ENCODE measurements at regions not wholly inside any gene's neighbourhood (a gene's known extent, or its start where the extent isn't known, plus 50 kb on each side); places are given as distances from the start of the nearest gene placed in this dataset.
A peak's percentile ranks its signal among the peaks of the same experiment; 100 is the strongest.
"Not testable (repeated sequence)": the region's sequence is repeated elsewhere in the genome, so short reads cannot be mapped to it uniquely, and the experiment has no call there.

DNA sequence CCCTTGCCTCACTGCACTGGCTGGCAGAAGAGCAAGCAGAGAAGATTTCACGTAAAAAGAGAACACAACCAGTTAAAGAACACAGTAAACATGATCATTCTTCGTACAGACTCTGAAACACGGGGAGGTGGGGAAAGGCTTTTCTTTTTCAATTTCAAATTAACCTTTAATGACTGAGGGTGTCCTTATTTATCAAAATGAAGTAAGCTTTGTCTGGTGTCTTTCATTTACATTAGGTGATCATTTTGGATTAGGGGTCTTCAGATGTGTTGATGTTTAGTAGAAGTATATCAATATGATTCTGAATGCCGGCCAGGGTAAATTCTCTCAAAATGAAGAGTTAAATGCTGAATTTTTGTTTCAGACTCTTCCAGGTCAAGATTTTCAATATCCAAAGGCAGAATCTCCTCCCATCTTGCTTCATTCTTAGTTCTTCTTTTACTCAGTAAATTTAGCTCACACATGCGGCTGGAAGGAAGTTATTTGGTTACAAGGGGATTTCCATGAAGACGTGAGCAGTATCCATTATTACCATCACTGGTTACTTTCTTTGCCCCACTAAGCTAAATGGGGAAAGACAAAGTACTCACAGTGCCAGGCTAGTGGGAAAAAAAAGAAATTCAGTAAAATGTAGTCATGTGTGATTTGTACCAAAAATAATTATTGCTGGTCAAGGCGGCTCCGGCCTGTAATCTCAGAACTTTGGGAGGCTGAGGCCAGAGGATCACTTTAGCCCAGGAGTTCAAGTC lies 272.2 kb upstream of the NR2F2 start (continued):
- TF ChIP-seq GABPB1 (CRISPR knock-in tag; IDR thresholded peaks at IDR 0.05) (no peak), IRF2 (CRISPR knock-in tag; IDR thresholded peaks at IDR 0.05; ENCODE audit: borderline replicate concordance, low read depth) (no peak), SMAD3 (CRISPR knock-in tag; IDR thresholded peaks at IDR 0.05; ENCODE audit: borderline replicate concordance) (no peak)

DNA sequence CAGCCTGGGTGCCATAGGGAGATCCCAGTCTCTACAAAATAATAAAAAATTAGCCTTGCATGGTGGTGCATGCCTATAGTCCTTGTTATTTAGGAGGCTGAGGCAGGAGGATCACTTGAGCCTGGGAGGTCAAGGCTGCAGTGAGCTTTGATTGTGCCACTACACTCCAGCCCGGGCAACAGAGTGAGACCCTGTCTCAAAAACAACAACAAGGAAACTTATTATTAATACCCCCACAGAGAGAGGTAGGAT lies 271.7 kb upstream of the NR2F2 start:
- CTCF ChIA-PET; H3K4me3 Mint-ChIP-seq; ATAC-seq; H3K36me3 Mint-ChIP-seq; H3K4me1 Mint-ChIP-seq; H3K9me3 Mint-ChIP-seq; DNase-seq (ENCODE audit: low spot score); POLR2A ChIA-PET; H3K27ac Mint-ChIP-seq: not testable (repeated sequence)
- peaks cover 81% of the 10 kb centered on the region for H3K27me3 Mint-ChIP-seq (ENCODE audit: low read depth)

DNA sequence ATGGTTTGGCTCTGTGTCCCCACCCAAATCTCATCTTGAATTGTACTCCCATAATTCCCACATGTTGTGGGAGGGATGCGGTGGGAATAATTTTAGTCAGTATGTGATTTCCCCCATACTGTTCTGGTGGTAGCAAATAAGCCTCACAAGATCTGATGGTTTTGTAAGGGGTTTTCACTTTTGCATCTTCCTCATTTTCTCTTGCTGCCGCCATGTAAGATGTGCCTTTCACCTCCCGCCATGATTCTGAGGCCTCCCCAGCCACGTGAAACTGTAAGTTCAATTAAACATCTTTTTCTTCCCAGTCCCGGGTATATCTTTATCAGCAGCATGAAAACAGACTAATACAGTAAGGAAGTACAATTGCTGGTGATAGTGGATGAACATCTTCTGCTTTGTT lies 269.9 kb upstream of the NR2F2 start:
- H3K27ac Mint-ChIP-seq; DNase-seq (ENCODE audit: low spot score); H3K4me1 Mint-ChIP-seq; POLR2A ChIA-PET; ATAC-seq; H3K4me3 Mint-ChIP-seq; H3K36me3 Mint-ChIP-seq: not testable (repeated sequence)
- Mint-ChIP-seq H3K9me3 (peaks cover 12% of the 10 kb centered on the region), H3K27me3 (ENCODE audit: low read depth) (peaks cover 75% of the 10 kb centered on the region)
- CTCF ChIA-PET: interaction anchor here (0.6 kb wide), 1 partner anchor 1786 kb away, joined by 3 read pairs; no protein-coding TSS in a partner anchor

DNA sequence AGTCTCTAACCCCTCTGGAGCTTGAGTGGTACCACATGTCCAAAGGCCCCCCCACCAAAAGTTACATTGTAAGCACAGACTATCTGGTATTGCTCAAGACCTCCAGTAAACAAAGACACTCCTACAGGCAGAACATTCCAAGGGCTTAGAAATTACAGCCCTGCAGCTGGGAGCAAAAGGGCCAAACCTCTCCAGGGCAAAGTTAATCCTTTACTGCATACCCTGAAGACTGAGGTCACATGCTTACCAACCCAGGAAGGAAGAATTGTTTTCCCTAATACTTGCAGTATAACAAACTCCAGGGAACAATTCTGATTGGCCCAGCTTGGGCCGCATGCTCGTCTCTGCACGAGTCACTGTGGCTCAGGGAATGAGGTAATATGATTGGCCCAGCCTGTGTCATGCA lies 266.1 kb upstream of the NR2F2 start:
- TF ChIP-seq ZNF396 (CRISPR knock-in tag; IDR thresholded peaks at IDR 0.05; ENCODE audit: borderline replicate concordance) (no peak), NFYB (CRISPR knock-in tag; conservative IDR thresholded peaks at IDR 0.05; ENCODE audit: low read depth) (no peak), ZNF219 (CRISPR knock-in tag; IDR thresholded peaks at IDR 0.05; ENCODE audit: borderline replicate concordance) (no peak), ZNF423 (CRISPR knock-in tag; IDR thresholded peaks at IDR 0.05) (no peak), PRRX2 (CRISPR knock-in tag; IDR thresholded peaks at IDR 0.05) (no peak), ELF4 (CRISPR knock-in tag; IDR thresholded peaks at IDR 0.05; ENCODE audit: low read depth) (no peak), MXD4 (CRISPR knock-in tag; IDR thresholded peaks at IDR 0.05; ENCODE audit: borderline replicate concordance) (no peak), NR3C1 (CRISPR knock-in tag; conservative IDR thresholded peaks at IDR 0.05; ENCODE audit: low read depth) (no peak)
- TF ChIP-seq, protein P1, sequence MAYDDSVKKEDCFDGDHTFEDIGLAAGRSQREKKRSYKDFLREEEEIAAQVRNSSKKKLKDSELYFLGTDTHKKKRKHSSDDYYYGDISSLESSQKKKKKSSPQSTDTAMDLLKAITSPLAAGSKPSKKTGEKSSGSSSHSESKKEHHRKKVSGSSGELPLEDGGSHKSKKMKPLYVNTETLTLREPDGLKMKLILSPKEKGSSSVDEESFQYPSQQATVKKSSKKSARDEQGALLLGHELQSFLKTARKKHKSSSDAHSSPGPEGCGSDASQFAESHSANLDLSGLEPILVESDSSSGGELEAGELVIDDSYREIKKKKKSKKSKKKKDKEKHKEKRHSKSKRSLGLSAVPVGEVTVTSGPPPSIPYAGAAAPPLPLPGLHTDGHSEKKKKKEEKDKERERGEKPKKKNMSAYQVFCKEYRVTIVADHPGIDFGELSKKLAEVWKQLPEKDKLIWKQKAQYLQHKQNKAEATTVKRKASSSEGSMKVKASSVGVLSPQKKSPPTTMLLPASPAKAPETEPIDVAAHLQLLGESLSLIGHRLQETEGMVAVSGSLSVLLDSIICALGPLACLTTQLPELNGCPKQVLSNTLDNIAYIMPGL (CRISPR knock-in tag; IDR thresholded peaks at IDR 0.05): no peak
- TF ChIP-seq, protein P2, sequence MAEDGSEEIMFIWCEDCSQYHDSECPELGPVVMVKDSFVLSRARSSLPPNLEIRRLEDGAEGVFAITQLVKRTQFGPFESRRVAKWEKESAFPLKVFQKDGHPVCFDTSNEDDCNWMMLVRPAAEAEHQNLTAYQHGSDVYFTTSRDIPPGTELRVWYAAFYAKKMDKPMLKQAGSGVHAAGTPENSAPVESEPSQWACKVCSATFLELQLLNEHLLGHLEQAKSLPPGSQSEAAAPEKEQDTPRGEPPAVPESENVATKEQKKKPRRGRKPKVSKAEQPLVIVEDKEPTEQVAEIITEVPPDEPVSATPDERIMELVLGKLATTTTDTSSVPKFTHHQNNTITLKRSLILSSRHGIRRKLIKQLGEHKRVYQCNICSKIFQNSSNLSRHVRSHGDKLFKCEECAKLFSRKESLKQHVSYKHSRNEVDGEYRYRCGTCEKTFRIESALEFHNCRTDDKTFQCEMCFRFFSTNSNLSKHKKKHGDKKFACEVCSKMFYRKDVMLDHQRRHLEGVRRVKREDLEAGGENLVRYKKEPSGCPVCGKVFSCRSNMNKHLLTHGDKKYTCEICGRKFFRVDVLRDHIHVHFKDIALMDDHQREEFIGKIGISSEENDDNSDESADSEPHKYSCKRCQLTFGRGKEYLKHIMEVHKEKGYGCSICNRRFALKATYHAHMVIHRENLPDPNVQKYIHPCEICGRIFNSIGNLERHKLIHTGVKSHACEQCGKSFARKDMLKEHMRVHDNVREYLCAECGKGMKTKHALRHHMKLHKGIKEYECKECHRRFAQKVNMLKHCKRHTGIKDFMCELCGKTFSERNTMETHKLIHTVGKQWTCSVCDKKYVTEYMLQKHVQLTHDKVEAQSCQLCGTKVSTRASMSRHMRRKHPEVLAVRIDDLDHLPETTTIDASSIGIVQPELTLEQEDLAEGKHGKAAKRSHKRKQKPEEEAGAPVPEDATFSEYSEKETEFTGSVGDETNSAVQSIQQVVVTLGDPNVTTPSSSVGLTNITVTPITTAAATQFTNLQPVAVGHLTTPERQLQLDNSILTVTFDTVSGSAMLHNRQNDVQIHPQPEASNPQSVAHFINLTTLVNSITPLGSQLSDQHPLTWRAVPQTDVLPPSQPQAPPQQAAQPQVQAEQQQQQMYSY (CRISPR knock-in tag; IDR thresholded peaks at IDR 0.05): no peak
- TF ChIP-seq, protein P3, sequence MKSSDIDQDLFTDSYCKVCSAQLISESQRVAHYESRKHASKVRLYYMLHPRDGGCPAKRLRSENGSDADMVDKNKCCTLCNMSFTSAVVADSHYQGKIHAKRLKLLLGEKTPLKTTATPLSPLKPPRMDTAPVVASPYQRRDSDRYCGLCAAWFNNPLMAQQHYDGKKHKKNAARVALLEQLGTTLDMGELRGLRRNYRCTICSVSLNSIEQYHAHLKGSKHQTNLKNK (CRISPR knock-in tag; IDR thresholded peaks at IDR 0.05): no peak
- TF ChIP-seq, protein P4, sequence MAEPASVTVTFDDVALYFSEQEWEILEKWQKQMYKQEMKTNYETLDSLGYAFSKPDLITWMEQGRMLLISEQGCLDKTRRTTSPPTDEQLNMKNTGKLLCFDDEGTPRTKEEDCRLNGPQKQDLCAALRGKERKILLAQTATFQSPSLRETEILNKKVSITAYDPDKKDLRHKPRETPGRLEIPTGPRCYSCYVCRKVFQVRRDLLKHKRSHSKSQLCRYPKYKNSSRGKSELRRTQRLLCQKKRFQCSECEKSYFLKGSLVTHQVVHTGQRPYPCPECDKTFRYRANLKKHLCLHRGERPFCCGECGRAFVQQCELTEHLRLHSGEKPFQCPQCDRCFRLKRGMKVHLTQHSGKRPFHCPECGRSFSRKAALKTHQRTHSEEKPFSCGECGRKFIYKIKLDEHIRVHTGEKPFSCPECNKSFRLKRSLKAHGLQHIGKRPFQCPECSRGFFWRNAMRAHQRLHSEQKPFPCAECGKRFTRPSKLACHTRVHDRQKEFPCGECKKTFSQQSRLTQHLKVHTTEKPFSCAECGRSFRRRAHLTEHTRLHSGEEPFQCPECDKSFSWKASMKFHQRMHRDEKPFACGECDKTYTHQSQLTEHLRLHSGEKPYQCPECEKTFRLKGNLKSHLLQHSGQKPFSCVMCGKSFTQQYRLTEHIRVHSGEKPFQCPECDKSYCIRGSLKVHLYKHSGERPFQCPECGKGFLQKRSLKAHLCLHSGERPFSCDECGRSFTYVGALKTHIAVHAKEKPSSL (CRISPR knock-in tag; conservative IDR thresholded peaks at IDR 0.05): no peak
- TF ChIP-seq, protein P5, sequence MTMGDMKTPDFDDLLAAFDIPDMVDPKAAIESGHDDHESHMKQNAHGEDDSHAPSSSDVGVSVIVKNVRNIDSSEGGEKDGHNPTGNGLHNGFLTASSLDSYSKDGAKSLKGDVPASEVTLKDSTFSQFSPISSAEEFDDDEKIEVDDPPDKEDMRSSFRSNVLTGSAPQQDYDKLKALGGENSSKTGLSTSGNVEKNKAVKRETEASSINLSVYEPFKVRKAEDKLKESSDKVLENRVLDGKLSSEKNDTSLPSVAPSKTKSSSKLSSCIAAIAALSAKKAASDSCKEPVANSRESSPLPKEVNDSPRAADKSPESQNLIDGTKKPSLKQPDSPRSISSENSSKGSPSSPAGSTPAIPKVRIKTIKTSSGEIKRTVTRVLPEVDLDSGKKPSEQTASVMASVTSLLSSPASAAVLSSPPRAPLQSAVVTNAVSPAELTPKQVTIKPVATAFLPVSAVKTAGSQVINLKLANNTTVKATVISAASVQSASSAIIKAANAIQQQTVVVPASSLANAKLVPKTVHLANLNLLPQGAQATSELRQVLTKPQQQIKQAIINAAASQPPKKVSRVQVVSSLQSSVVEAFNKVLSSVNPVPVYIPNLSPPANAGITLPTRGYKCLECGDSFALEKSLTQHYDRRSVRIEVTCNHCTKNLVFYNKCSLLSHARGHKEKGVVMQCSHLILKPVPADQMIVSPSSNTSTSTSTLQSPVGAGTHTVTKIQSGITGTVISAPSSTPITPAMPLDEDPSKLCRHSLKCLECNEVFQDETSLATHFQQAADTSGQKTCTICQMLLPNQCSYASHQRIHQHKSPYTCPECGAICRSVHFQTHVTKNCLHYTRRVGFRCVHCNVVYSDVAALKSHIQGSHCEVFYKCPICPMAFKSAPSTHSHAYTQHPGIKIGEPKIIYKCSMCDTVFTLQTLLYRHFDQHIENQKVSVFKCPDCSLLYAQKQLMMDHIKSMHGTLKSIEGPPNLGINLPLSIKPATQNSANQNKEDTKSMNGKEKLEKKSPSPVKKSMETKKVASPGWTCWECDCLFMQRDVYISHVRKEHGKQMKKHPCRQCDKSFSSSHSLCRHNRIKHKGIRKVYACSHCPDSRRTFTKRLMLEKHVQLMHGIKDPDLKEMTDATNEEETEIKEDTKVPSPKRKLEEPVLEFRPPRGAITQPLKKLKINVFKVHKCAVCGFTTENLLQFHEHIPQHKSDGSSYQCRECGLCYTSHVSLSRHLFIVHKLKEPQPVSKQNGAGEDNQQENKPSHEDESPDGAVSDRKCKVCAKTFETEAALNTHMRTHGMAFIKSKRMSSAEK (CRISPR knock-in tag; IDR thresholded peaks at IDR 0.05; ENCODE audit: borderline replicate concordance): no peak
- ChIA-PET CTCF (no interaction called here), POLR2A (no interaction called here)
- peaks cover 37% of the 10 kb centered on the region for H3K27me3 Mint-ChIP-seq (ENCODE audit: low read depth)
- no peaks in the 10 kb centered on the region for H3K36me3 Mint-ChIP-seq
- ATAC-seq: peak; percentile 38; the same call in 1 of the 2 replicates
- H3K9me3 Mint-ChIP-seq: peaks cover 12% of the 10 kb centered on the region
- no peak overlapping the region for H3K4me3 Mint-ChIP-seq
- H3K27ac Mint-ChIP-seq: no peak overlapping the region
- DNase-seq (ENCODE audit: low spot score): no peak
- H3K4me1 Mint-ChIP-seq: no peaks in the 10 kb centered on the region
